ENCODE measurements at regions not wholly inside any gene's neighbourhood (a gene's known extent, or its start where the extent isn't known, plus 50 kb on each side); places are given as distances from the start of the nearest gene placed in this dataset.

DNA sequence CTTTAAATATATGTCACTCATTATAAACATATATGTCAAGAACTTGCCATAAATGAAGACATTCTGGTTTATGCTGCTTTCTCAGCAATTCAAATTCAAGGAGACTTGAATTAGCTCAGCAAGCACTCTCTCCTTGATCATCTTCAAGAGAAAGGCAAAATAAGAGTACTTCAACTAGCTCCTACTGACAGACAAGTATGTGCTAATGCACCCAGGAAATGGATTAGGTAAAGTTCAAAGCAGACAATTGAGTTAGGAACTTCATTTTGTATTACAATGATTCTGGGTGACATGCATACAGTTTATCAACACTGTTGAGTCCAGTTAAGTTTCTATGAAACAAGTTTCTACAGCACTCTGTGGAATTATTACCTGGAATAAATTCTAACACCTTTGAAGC is 455.9 kb upstream of the USP15 start:
- TF ChIP-seq, protein P1, sequence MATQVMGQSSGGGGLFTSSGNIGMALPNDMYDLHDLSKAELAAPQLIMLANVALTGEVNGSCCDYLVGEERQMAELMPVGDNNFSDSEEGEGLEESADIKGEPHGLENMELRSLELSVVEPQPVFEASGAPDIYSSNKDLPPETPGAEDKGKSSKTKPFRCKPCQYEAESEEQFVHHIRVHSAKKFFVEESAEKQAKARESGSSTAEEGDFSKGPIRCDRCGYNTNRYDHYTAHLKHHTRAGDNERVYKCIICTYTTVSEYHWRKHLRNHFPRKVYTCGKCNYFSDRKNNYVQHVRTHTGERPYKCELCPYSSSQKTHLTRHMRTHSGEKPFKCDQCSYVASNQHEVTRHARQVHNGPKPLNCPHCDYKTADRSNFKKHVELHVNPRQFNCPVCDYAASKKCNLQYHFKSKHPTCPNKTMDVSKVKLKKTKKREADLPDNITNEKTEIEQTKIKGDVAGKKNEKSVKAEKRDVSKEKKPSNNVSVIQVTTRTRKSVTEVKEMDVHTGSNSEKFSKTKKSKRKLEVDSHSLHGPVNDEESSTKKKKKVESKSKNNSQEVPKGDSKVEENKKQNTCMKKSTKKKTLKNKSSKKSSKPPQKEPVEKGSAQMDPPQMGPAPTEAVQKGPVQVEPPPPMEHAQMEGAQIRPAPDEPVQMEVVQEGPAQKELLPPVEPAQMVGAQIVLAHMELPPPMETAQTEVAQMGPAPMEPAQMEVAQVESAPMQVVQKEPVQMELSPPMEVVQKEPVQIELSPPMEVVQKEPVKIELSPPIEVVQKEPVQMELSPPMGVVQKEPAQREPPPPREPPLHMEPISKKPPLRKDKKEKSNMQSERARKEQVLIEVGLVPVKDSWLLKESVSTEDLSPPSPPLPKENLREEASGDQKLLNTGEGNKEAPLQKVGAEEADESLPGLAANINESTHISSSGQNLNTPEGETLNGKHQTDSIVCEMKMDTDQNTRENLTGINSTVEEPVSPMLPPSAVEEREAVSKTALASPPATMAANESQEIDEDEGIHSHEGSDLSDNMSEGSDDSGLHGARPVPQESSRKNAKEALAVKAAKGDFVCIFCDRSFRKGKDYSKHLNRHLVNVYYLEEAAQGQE (IDR thresholded peaks at IDR 0.05; ENCODE audit: insufficient replicate concordance, low read depth) = no peak
- TF ChIP-seq SPI1 (IDR thresholded peaks at IDR 0.05; ENCODE audit: borderline replicate concordance, low read depth) (no peak), POLR2AphosphoS5 (IDR thresholded peaks at IDR 0.05; ENCODE audit: low read depth) (no peak), GABPA (IDR thresholded peaks at IDR 0.05; ENCODE audit: low read depth) (no peak)
- no peak overlapping the region for H3K4me3 ChIP-seq (replicated peaks; ENCODE audit: insufficient read depth, low read length)
- H3K27me3 ChIP-seq (ENCODE audit: insufficient read depth, poor library complexity, severe bottlenecking) = no peaks in the 10 kb centered on the region
- no peak overlapping the region for H3K27ac ChIP-seq (replicated peaks)
- no peak for DNase-seq (ENCODE audit: low read depth in 1 of 2, low spot score in 1 of 2)

DNA sequence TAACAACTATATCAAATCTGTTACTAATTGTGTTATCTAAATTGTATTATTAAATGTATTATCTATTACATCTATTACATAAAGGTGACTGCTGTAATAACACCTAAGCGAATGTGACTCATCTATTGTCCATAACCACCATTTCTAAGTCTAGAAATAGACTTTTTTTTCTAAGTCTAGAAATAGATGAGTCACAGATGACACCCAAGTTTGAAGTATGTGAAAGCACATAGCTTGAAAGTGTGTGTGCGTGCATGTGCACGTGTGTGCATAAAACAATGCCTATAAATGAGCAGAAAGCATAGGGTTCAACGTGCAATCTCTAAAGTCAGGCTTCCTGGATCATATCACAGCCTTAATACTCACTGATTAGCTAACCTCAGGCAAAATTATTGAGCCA is 451.3 kb upstream of the USP15 start:
- Histone ChIP-seq H3K27me3 (ENCODE audit: insufficient read depth, poor library complexity, severe bottlenecking) (no peaks in the 10 kb centered on the region), H3K27ac (replicated peaks) (no peak overlapping the region), H3K4me3 (replicated peaks; ENCODE audit: insufficient read depth, low read length) (no peak overlapping the region)
- no peak for DNase-seq (ENCODE audit: low read depth in 1 of 2, low spot score in 1 of 2)
- TF ChIP-seq SPI1 (IDR thresholded peaks at IDR 0.05; ENCODE audit: borderline replicate concordance, low read depth) = no peak
- TF ChIP-seq, protein P2, sequence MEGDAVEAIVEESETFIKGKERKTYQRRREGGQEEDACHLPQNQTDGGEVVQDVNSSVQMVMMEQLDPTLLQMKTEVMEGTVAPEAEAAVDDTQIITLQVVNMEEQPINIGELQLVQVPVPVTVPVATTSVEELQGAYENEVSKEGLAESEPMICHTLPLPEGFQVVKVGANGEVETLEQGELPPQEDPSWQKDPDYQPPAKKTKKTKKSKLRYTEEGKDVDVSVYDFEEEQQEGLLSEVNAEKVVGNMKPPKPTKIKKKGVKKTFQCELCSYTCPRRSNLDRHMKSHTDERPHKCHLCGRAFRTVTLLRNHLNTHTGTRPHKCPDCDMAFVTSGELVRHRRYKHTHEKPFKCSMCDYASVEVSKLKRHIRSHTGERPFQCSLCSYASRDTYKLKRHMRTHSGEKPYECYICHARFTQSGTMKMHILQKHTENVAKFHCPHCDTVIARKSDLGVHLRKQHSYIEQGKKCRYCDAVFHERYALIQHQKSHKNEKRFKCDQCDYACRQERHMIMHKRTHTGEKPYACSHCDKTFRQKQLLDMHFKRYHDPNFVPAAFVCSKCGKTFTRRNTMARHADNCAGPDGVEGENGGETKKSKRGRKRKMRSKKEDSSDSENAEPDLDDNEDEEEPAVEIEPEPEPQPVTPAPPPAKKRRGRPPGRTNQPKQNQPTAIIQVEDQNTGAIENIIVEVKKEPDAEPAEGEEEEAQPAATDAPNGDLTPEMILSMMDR (IDR thresholded peaks at IDR 0.05; ENCODE audit: insufficient read depth, low read length) = no peak
- no peak for TF ChIP-seq POLR2AphosphoS5 (IDR thresholded peaks at IDR 0.05; ENCODE audit: low read depth)
- TF ChIP-seq, protein P1 (IDR thresholded peaks at IDR 0.05; ENCODE audit: insufficient replicate concordance, low read depth) = no peak
- TF ChIP-seq GABPA (IDR thresholded peaks at IDR 0.05; ENCODE audit: low read depth) = no peak

DNA sequence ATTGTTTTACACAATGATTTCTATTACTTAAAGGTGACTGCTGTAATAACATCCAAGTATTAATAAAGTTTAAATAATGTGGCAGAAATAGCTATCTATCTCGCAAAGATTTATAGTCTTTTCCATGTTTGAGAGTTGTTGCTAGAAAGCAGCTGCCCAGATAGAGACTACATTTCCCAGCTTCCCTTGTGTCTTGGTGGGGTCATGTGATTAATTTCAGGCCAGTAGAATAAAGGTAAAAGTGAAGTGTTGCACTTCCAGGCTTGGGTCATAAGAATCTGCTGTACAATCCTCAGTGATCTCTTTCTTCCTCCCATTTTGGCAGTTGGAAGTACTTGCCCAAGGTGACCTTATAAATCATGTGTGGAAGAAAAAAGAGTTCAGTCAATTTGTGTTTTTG is 449.7 kb upstream of the USP15 start:
- TF ChIP-seq SPI1 (IDR thresholded peaks at IDR 0.05; ENCODE audit: borderline replicate concordance, low read depth) (no peak), GABPA (IDR thresholded peaks at IDR 0.05; ENCODE audit: low read depth) (no peak), POLR2AphosphoS5 (IDR thresholded peaks at IDR 0.05; ENCODE audit: low read depth) (no peak)
- TF ChIP-seq, protein P2 (IDR thresholded peaks at IDR 0.05; ENCODE audit: insufficient read depth, low read length) = no peak
- TF ChIP-seq, protein P1 (IDR thresholded peaks at IDR 0.05; ENCODE audit: insufficient replicate concordance, low read depth) = no peak
- no peak overlapping the region for H3K27ac ChIP-seq (replicated peaks)
- no peaks in the 10 kb centered on the region for H3K27me3 ChIP-seq (ENCODE audit: insufficient read depth, poor library complexity, severe bottlenecking)
- no peak overlapping the region for H3K4me3 ChIP-seq (replicated peaks; ENCODE audit: insufficient read depth, low read length)
- DNase-seq (ENCODE audit: low read depth in 1 of 2, low spot score in 1 of 2) = no peak
